ENCODE measurements at regions not wholly inside any gene's neighbourhood (a gene's known extent, or its start where the extent isn't known, plus 50 kb on each side); places are given as distances from the start of the nearest gene placed in this dataset.

DNA sequence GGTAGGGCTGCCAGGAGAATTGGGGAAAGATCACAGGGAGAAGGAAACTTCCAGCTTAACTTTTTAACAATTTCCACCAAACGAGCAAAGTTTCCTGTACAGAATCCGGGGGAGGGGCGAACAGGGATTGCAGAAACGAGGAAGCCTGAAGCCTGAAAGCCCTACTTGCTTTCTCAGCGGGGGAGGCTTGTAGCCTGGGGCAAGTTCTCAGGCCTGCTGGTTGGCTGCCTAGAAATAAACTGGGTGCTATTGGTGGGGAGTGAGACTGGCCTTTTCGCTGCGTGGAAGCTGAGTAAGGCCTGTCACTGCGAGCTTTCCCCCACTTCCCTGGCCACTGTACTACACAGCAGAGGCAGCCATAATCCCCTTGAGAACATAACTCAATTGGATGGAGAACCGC, 110.8 kb upstream of the ATP8A1 start:
- TF ChIP-seq, protein P1, sequence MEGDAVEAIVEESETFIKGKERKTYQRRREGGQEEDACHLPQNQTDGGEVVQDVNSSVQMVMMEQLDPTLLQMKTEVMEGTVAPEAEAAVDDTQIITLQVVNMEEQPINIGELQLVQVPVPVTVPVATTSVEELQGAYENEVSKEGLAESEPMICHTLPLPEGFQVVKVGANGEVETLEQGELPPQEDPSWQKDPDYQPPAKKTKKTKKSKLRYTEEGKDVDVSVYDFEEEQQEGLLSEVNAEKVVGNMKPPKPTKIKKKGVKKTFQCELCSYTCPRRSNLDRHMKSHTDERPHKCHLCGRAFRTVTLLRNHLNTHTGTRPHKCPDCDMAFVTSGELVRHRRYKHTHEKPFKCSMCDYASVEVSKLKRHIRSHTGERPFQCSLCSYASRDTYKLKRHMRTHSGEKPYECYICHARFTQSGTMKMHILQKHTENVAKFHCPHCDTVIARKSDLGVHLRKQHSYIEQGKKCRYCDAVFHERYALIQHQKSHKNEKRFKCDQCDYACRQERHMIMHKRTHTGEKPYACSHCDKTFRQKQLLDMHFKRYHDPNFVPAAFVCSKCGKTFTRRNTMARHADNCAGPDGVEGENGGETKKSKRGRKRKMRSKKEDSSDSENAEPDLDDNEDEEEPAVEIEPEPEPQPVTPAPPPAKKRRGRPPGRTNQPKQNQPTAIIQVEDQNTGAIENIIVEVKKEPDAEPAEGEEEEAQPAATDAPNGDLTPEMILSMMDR (IDR thresholded peaks at IDR 0.05), result no peak
- no peak for TF ChIP-seq POLR2A (IDR thresholded peaks at IDR 0.05)
